NCI-H187 (cell line): ENCODE measurements at regions not wholly inside any gene's neighbourhood (a gene's known extent, or its start where the extent isn't known, plus 50 kb on each side); places are given as distances from the start of the nearest gene placed in this dataset.

Experiments used
- DNase-seq, 2 experiments: peaks; one replicate each; lab custom pipeline; 2025; lab: John Stamatoyannopoulos, UW

GRCh38 chr3:177742273-177742672, 545.0 kb upstream of the TBL1XR1 start:
- no peak for DNase-seq

GRCh38 chr3:177743173-177743890, 546.0 kb upstream of the TBL1XR1 start:
- DNase-seq: no peak

GRCh38 chr3:177744873-177745606, 547.8 kb upstream of the TBL1XR1 start:
- no peak for DNase-seq

- no peak for DNase-seq
These were observed 548.3 kb upstream of the TBL1XR1 start for GRCh38 chr3:177745607-177746005.

- no peak for DNase-seq
These were observed 549.2 kb upstream of the TBL1XR1 start for GRCh38 chr3:177746337-177746933.

GRCh38 chr3:177749836-177750235, 552.6 kb upstream of the TBL1XR1 start:
- DNase-seq: no peak

GRCh38 chr3:177750436-177750835, 553.2 kb upstream of the TBL1XR1 start:
- DNase-seq: no peak

GRCh38 chr3:177751770-177752169, 554.5 kb upstream of the TBL1XR1 start:
- no peak for DNase-seq

GRCh38 chr3:177752831-177753230, 555.5 kb upstream of the TBL1XR1 start:
- no peak for DNase-seq

- DNase-seq: no peak
These were observed 556.3 kb upstream of the TBL1XR1 start for GRCh38 chr3:177753451-177754155.

GRCh38 chr3:177754508-177754921, 557.2 kb upstream of the TBL1XR1 start:
- DNase-seq: no peak

- no peak for DNase-seq
These were observed 560.8 kb upstream of the TBL1XR1 start for GRCh38 chr3:177758126-177758525.

GRCh38 chr3:177760803-177761202, 563.5 kb upstream of the TBL1XR1 start:
- DNase-seq: no peak

GRCh38 chr3:177764377-177764912, 567.2 kb upstream of the TBL1XR1 start:
- DNase-seq: no peak

- no peak for DNase-seq
These were observed 567.7 kb upstream of the TBL1XR1 start for GRCh38 chr3:177764933-177765332.

- DNase-seq: no peak
These were observed 573.3 kb upstream of the TBL1XR1 start for GRCh38 chr3:177770383-177771230.

- no peak for DNase-seq
These were observed 574.5 kb upstream of the TBL1XR1 start for GRCh38 chr3:177771780-177772179.

- no peak for DNase-seq
These were observed 575.8 kb upstream of the TBL1XR1 start for GRCh38 chr3:177772908-177773557.

GRCh38 chr3:177773717-177774116, 576.4 kb upstream of the TBL1XR1 start:
- no peak for DNase-seq

GRCh38 chr3:177776661-177777101, 579.4 kb upstream of the TBL1XR1 start:
- DNase-seq: no peak

- peak; percentile 19 to 22 for DNase-seq
These were observed 580.4 kb upstream of the TBL1XR1 start for GRCh38 chr3:177777699-177778098.
